HG02973 (cell line): ENCODE measurements at regions not wholly inside any gene's neighbourhood (a gene's known extent, or its start where the extent isn't known, plus 50 kb on each side); places are given as distances from the start of the nearest gene placed in this dataset.

Experiments used
- ATAC-seq: cut with Tn5 transposase; IDR thresholded peaks from one replicate; pipeline ENCODE4 v1.9.1; 2021; ENCODE audit warnings: moderate library complexity; ENCODE audit not compliant: unreplicated experiment

DNA sequence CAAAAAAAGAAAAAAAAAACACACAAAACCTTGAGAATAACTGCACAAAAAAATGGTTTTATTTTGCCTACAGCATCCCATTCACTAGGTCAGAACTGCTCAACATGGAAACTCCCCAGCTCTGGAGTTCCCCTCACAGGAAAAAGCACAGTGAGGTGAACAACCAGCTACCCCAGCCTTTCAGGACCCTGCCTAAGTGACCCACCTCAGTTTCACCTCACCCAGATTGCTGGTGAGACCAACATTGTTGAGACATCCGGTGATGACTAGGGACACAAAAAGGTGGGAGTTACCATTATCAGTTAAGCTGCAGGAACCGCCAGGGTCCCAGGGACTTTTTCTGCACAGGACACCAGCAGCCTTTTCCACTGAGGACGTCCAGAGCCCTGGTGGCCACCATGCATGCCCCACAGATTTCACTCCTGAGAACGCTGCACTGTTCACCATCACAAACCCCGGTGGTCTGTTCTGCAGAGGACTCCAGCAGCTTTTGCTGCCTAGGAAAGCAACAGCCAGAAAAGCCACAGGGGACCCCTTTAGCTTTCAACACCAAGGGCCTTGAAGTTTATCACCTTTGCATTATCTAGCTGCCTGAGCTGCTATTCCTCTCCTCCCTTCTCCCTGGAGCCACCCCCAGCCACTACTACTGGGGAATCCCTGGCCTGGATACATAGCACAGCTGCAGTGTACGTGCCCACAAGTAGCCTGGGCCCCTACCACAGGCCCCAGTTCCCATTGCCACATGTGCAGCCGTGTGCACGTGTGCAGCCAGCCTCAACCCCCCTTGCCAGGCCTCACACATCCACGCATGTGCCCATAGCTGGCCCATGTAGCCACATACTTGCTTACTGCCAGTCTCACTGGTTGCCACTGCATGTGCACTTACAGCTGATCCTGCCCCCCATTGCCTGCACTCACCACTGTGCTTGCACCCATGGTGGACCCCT is 62.5 kb upstream of the FAR2 start:
- ATAC-seq, result no peak

DNA sequence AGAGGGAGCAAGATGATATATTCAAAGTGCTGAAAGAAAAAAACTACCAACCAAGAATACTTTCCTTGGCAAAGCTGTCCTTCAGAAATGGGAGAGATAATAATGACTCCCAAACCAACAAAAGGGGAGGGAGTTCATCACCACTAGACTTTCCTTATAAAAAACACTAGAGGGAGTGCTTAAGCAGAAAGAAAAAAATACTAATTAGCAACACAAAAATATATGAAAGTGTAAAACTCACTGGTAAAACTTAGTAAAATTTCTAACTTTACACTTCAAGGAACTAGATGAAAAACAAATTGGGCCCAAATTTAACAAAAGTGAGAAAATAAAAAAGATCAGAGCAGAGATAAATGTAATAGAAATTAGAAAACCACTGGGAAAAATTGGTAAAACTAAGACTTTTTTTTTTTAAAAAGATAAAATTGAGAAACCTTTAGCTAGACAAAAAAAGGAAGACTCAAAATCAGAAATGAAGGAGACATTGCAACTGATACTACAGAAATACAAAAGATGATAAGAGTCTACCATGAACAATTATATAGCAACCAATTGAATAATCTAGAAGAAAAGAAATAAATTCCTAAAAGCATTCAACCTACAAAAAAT is 60.4 kb upstream of the FAR2 start:
- no peak for ATAC-seq
